Esophagus squamous epithelium (tissue), 5 donors: ENCODE measurements at regions not wholly inside any gene's neighbourhood (a gene's known extent, or its start where the extent isn't known, plus 50 kb on each side); places are given as distances from the start of the nearest gene placed in this dataset.

Experiments
- DNase-seq: peaks from one replicate; lab custom pipeline; 2025; lab: John Stamatoyannopoulos, UW
- H3K27ac ChIP-seq, 4 donors: fragments of 200-600 bp; sonication (generic); one replicate each; pipeline ENCODE4 v1.5.1; 2016 to 2019; ENCODE audit warnings: mild to moderate bottlenecking in 1 of 4
- H3K27me3 ChIP-seq, 4 donors: fragments of 200-600 bp; sonication (generic); 1 replicate in 3 of 4; 2 replicates in 1 of 4; pipeline versions ENCODE4 v1.5.1 to v1.6.0; 2017 to 2021; ENCODE audit warnings: antibody characterized with exemption in 1 of 4
- H3K36me3 ChIP-seq, 3 donors: fragments of 200-600 bp; sonication (generic); one replicate each; pipeline ENCODE4 v1.5.1; 2016 to 2019
- H3K4me1 ChIP-seq, 3 donors: fragments of 200-600 bp; sonication (generic); one replicate each; pipeline ENCODE4 v1.5.1; 2017 to 2019
- H3K4me3 ChIP-seq, 4 donors: fragments of 200-600 bp; sonication (generic); 1 replicate in 3 of 4; 2 replicates in 1 of 4; pipeline ENCODE4 v1.5.1; 2016 to 2019; ENCODE audit warnings: mild to moderate bottlenecking in 2 of 4, moderate library complexity in 1 of 4
- H3K9me3 ChIP-seq, 3 donors: fragments of 200-600 bp; sonication (generic); one replicate each; pipeline ENCODE4 v1.5.1; 2016 to 2019
- CTCF ChIP-seq, 6 experiments: fragments of 450-650 bp in 4 of 6; fragments of 200-600 bp in 2 of 6; sonication (generic) in 2 of 6; IDR thresholded peaks; one replicate each; pipeline ENCODE4 v1.5.1; 2016 to 2019; ENCODE audit warnings: antibody characterized with exemption in 6 of 6, mild to moderate bottlenecking in 4 of 6, moderate library complexity in 4 of 6
- POLR2A ChIP-seq, 4 donors: fragments of 450-650 bp; IDR thresholded peaks; one replicate each; pipeline ENCODE4 v1.6.1; 2017; ENCODE audit warnings: antibody characterized with exemption in 4 of 4, mild to moderate bottlenecking in 4 of 4, moderate library complexity in 3 of 4
- WGBS, 2 donors: methylation state at CpG; one replicate each; pipeline ENCODE4 v1.1.5; 2018; 5-methylcytosine and 5-hydroxymethylcytosine counted together
- intact Hi-C: fragments of 100-400 bp; cut with DNase I; formaldehyde crosslinking; loops from one replicate; pipeline ENCODE4 v1.15.0; 2022
- donor health status: DM: yes; HTN: yes; CAD: no.

GRCh38 chr6:164011321-164011720 lies 596.8 kb downstream of the QKI start:
- WGBS, 2 donors, result 78 to 84% methylated on average over 2 of the region's 2 CpGs
- no peaks in the 10 kb centered on the region for H3K36me3 ChIP-seq
- no peak overlapping the region for H3K27ac ChIP-seq
- no peaks in the 10 kb centered on the region for H3K9me3 ChIP-seq
- intact Hi-C loops, result no loop called here
- no peak overlapping the region for H3K4me3 ChIP-seq
- no peaks in the 10 kb centered on the region for H3K27me3 ChIP-seq
- TF ChIP-seq POLR2A (IDR thresholded peaks at IDR 0.05), result no peak
- TF ChIP-seq CTCF (IDR thresholded peaks at IDR 0.05), result no peak
- H3K4me1 ChIP-seq, result no peaks in the 10 kb centered on the region
- DNase-seq, result no peak

GRCh38 chr6:164010441-164011103 lies 596.1 kb downstream of the QKI start:
- Histone ChIP-seq H3K9me3 (no peaks in the 10 kb centered on the region), H3K4me1 (no peaks in the 10 kb centered on the region), H3K27ac (no peak overlapping the region), H3K36me3 (no peaks in the 10 kb centered on the region), H3K27me3 (no peaks in the 10 kb centered on the region), H3K4me3 (no peak overlapping the region)
- 64 to 67% methylated on average over 4 to 6 of the region's 6 CpGs for WGBS, 2 donors
- DNase-seq, result no peak
- intact Hi-C loops, result no loop called here
- TF ChIP-seq CTCF (IDR thresholded peaks at IDR 0.05) (no peak), POLR2A (IDR thresholded peaks at IDR 0.05) (no peak)

GRCh38 chr6:164008902-164009301 lies 594.4 kb downstream of the QKI start:
- 72 to 79% methylated on average over 4 of the region's 4 CpGs for WGBS, 2 donors
- intact Hi-C loops, result no loop called here

GRCh38 chr6:164007881-164008280 lies 593.4 kb downstream of the QKI start:
- DNase-seq, result no peak
- no peaks in the 10 kb centered on the region for H3K36me3 ChIP-seq
- no peaks in the 10 kb centered on the region for H3K4me1 ChIP-seq
- intact Hi-C loops, result no loop called here
- 85% methylated on average over 6 to 7 of the region's 7 CpGs for WGBS, 2 donors
- no peaks in the 10 kb centered on the region for H3K9me3 ChIP-seq
- H3K4me3 ChIP-seq, result no peak overlapping the region
- H3K27ac ChIP-seq, result no peak overlapping the region
- TF ChIP-seq CTCF (IDR thresholded peaks at IDR 0.05) (no peak), POLR2A (IDR thresholded peaks at IDR 0.05) (no peak)
- H3K27me3 ChIP-seq, result no peaks in the 10 kb centered on the region

More at GRCh38 chr6:164008902-164009301, 594.4 kb downstream of the QKI start:
- Histone ChIP-seq H3K9me3 (no peaks in the 10 kb centered on the region), H3K27me3 (no peaks in the 10 kb centered on the region), H3K4me1 (no peaks in the 10 kb centered on the region), H3K27ac (no peak overlapping the region), H3K36me3 (no peaks in the 10 kb centered on the region), H3K4me3 (no peak overlapping the region)
- TF ChIP-seq CTCF (IDR thresholded peaks at IDR 0.05) (no peak), POLR2A (IDR thresholded peaks at IDR 0.05) (no peak)
- no peak for DNase-seq

- TF ChIP-seq CTCF (IDR thresholded peaks at IDR 0.05) (no peak), POLR2A (IDR thresholded peaks at IDR 0.05) (no peak)
- WGBS, 2 donors, result 88 to 94% methylated on average over 6 of the region's 6 CpGs
- Histone ChIP-seq H3K4me1 (no peaks in the 10 kb centered on the region), H3K4me3 (no peak overlapping the region), H3K36me3 (no peaks in the 10 kb centered on the region), H3K27ac (no peak overlapping the region), H3K27me3 (no peaks in the 10 kb centered on the region), H3K9me3 (no peaks in the 10 kb centered on the region)
- DNase-seq, result no peak
- intact Hi-C loops, result no loop called here
These were observed 591.9 kb downstream of the QKI start for GRCh38 chr6:164006459-164006858.
